Renal cortex interstitium (tissue), 11 donors: ENCODE measurements at regions not wholly inside any gene's neighbourhood (a gene's known extent, or its start where the extent isn't known, plus 50 kb on each side); places are given as distances from the start of the nearest gene placed in this dataset.

Experiments
- DNase-seq, 11 donors: peaks; one replicate each; pipeline ENCODE4 v3.0.0-alpha.2; 2013; ENCODE audit warnings: low read depth in 9 of 11, low spot score in 4 of 11; ENCODE audit errors: extremely low read depth in 1 of 11

DNA sequence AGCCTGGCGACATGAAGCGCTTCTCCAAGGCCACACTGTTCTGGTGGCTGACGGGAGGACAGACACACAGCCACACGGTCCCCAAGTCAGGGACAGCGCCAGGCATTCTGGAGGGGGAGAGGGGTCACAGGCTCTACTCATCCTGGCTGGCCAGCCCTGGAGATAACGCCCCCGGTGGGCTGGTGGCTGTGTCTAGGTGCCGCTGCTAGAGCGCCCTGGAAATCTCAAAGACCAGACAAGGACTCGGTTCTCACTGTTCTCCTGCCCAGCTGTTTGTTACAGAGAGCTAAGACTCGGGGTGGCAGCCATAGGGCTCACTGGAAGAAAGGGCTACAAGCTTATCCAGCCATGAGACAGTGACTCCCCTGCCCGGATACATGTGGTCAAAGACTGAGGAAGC, 72.0 kb downstream of the KCNF1 start:
- DNase-seq, result no peak

DNA sequence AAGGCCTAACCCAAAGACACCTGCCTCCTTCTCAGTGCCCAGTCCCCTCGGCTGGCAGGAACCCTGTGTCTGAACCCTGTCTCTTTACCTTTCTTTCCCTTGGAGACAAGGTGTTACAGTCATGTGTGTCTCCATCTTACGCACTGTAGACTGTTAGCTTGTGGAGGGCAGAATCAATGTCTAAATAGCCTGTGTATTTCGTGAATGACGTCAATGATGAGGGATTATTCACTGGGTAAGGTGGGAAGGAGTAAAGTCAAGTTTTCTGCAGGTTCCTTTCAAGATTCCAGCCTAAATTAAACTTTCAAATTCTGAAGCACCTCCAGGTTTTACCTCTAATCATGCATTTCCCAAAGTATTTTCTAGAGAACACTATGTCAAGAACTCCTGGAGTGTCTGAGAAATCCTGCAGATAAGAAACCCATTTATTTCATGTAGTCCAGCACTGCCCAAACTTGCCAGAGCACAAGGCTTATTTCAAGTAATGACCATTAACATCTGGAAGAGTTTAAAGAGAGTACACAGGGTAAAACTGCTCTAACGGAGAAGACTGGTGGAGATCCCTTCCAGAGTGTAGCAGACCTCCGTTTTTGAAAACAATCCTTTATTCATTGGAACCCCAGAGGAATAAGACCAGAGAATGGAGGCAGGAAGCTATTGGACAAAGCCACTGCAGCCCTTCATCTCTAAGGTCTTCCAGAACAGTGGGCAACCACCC, 72.8 kb downstream of the KCNF1 start:
- no peak for DNase-seq

DNA sequence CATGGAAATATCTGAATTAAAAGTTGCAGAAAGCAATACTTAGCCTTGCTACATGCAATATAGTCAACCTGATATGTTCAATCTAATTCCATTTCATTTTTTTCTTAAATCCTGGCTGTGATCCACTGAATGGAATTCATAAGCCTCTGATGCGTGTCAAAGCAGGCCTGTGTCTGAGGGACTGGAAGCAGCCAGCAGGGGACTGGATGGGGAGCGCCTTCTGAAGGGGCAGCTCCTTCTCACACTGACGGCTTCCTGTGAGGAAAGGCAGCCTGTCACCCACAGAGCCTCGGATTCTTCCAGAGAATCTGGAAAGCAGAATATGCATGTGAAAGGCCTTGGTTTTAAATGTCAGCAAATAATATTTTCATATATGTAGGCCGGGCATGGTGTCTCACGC, 73.5 kb downstream of the KCNF1 start:
- DNase-seq, result peak in 2 of 11 donors; percentile 27 to 45

DNA sequence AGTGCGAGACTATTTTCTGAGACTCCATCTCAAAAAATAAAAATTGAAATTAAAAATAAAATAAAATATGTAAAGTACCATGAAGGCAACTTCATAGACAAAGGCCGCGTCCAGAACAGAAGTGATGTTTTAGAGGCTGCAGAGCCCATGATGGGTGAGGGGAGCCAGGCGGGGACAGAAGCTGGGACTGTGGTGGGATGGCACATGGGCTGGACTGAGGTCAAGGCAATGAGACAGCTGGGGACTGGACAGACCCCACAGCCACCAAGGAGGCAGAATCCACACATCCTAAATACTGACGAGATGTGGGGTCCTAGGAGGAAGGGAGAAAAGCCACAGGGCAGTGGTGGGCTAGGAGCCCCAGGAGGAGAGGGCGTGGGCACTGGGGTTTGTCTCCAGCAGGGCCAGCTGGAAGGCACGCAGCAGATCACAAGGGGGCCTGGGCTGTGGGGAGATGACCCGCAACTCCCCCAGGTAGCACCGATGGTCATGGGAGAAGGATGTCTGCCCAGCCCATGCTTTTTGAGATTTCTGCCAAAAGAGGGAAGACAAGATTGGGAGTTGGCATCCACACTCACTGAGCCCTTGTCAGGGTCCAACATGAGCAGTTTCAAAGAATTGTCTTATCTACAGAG, 74.3 kb downstream of the KCNF1 start:
- no peak for DNase-seq

DNA sequence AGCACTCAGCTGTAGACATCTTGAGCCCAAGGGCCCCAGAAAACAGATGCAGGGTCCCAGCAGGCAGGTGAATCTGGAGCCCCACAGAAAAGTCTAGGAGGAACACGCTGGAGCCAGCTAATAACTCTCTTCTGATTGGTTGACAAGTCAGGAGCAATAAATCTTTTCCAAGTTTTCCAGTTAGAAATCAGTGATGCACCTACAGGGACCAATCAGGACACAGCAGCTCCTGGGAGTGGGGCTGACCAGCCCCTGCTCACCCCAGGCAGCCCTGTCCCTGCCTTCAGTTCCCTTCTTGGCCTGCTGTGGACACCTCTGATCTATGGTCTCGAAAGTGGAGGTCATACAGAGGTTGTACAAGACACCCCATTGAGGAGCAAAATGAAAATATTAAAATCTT, 75.7 kb downstream of the KCNF1 start:
- no peak for DNase-seq

DNA sequence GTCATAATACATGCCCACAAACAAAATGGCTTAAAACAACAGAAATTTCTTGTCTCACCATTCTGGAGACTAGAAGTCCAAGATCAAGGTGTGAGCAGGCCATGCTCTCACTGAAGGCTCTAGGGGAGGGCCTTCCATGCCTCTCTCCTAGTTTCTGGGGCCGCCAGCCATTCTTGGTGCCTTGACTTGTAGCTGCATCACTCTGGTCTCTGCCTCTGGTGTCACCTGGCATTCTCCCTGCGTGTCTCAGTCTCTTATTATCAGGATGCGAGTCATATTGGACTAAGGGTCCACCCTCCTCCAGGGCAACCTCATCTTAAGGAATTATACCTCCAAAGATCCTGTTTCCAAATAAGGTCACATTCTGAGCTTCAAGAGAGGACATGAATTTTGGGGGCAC, 76.1 kb downstream of the KCNF1 start:
- no peak for DNase-seq

DNA sequence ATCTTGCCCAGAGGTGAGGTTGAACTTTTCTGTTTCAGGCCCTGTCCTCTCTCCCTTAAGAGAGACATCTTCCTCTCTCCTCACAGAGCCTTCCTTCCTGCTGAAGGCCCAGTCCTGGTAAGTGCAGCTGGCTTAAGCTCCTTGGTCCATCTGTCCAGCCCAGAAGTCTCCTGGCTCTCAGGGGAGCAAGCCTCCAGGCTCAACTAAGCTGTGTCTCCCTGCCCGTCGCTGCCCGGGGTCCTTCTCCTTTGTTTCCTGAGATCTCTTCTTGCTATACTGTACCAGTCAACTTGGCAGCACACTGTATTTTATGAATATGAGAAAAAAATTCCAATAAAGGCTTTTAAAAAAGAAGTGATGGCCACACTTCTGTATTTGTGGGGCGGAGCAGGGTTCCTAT, 77.4 kb downstream of the KCNF1 start:
- DNase-seq, result no peak

DNA sequence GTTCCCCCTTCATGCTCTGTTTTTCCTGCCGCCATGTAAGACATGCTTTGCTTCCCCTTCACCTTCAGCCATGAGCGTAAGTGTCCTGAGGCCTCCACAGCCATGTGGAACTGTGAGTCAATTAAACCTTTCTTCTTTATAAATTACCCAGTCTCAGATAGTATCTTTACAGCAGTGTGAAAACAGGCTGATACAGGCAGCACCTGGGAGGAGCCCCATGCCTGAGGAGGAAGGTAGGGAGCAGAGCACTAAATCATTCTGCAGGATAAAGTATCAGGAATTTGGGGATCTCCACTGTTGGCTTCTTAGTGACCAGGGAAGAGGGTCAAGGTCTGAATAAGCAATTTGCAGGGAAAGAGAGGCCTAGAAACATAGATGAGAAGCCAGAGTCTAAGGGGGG, 78.0 kb downstream of the KCNF1 start:
- DNase-seq, result no peak

DNA sequence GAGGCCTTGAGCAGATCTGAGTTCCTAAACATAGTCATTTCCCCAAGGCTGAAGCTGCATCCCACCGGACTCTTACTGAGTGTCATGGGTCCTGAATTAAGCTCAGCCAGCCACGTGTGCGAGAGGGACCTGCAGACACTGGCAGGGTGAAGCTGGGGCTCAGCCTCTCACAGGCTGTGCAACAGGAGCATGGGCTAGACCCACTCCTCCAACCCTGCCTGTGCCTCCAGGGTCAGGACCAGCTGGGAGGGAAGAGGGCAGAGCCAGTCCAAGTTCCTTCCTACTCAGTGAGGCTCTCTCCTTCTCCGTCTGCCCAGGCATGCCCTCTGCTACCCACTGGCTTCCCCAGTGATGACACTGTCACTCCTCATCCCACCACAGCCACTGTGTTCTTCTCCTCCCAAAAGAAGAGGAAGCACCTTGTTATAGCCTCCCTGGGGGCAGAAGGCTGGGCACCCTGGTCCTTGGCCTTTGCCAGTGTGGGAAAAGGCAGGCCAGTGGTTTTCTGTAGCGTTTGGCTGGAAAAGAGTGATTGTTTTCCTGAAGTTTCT, 78.9 kb downstream of the KCNF1 start:
- DNase-seq, result no peak

DNA sequence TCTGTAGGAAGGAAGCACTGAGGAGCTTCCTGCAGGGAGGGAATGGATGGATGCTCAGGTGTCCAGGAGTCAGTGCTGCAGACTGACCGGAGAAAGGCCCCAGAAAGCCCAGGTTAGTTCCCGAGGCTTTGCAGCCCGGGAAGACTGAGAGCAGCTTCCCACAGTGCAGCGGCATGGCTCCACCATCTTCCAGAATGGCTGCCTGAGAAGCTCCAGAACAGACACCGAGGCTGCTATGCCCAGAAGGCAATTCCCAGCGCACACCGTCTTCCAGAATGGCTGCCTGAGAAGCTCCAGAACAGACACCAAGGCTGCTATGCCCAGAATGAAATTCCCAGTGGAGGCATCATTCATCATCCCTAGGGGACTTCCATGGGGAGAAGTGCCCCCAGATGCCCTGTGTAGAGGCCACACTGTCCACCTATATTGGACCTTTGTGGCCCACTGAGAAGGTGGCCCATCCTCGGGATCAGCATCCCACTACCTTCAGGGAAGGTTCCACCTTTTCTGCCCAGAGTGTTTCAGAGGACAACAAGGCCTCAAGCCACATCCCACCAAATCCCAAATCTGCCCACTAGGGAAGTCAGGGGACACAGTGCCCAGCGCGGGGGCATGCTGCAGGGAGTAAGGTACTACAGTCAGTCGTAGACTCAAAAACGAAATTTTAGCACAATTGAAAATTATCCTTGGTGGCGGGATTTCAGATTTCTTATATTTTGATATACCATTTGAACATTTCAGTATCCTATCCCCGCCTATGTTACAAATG, 80.5 kb downstream of the KCNF1 start:
- DNase-seq, result no peak

DNA sequence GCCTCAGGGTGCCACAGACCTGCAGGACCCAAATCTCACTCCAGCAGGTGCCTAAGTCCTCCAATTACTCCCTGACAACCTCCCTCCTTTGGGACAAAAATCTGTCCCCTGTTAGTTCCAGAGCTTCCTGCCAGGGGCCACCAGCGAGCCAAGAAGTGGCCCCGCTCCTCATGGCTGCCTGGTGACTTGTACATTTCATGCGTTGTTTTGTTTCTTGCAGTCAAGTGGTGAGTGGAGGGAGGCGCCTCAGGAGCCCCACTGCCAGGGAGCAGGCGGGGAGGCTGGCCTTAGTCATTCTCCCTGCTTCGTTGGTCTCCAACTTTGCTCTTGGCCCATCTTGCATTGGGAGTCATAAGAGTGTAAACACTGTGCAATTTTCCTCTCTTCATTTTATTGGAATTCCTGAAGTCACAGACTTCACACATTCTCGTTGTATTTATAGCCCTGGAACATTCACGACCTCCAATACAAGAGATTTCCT, 81.3 kb downstream of the KCNF1 start:
- no peak for DNase-seq

DNA sequence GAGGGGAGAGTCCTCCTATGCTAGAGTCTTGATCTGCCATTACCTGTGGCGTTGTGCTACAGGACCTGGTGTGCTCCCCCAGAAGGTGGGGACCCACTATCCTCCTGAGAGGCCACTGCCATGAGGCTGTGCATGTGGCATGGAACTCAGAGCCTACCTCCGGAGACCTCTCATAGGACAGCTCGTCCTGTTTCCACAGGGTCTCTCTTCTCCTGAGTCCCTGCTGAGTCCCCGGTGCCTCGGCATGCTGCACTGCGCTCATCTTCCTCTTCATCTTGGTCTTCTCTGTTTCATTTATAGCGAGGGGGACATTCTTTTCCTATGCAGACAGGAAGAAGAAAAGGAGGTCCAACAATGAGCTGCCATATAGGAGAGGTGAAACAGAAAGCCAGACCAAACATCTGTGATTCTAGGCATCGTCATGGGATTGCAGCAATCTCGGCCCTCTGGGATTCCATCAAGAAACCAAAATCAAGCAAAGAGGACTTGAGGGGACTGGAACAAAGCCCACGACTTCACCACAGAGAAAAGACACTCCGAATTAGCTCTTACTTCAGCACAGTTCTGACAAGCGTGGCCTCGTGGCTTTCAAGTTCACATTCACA, 83.7 kb downstream of the KCNF1 start:
- no peak for DNase-seq

DNA sequence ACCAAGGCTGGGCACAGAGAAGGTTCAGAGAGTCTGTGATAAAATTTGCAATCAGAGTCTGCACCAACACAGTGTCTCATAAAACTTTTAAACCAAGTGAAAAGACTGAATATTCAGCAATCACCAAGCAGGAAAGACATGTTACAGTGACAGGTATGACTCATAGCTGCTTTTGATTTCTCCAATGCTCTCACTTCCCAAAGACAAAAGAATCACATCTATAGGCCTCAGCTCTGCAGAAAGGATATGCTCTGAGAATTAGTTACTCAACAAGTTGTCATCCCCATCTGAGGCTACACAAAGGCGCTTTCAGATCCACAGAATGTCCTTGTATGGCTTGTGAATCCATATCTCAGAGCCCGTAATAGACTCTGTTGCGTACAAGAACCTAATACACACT, 92.5 kb downstream of the KCNF1 start:
- no peak for DNase-seq

DNA sequence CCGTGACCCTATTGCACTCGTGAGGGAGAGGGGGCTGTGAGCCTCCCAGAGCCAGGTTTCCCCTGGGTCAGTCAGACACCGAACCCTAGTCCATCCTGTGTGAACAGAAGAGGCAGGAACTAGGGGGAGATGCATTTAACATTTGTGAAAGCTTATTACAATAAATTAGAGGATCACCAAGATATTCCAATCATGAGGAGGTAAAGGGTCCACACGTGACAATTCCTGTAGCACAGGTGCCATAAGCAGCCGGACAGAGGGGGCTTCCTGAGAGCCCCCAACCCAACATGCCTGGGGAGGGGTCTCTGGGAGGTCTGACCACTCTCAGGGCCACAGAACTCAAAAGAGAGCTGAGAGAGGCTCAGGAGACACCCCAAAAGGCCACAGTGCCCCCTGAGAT, 93.3 kb downstream of the KCNF1 start:
- no peak for DNase-seq

DNA sequence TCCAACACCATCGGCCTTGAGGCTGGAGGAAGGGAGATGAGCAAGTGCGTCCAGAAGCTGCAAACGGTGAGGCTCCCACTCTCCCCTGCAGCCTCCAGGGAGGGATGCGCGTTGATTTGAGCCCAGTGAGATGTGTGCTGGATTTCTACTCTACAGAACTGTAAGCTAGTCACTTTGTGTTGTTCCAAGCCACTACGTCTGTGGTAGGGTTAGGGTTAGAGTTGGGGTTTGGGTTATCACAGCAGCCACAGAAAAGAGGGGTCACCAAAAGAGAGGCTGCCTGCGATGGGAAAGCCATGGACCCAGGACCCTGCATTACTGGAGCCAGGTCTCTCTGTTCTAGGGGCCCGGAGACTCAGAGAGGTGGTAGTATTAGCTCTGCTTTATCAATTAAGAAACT, 94.5 kb downstream of the KCNF1 start:
- DNase-seq, result no peak

DNA sequence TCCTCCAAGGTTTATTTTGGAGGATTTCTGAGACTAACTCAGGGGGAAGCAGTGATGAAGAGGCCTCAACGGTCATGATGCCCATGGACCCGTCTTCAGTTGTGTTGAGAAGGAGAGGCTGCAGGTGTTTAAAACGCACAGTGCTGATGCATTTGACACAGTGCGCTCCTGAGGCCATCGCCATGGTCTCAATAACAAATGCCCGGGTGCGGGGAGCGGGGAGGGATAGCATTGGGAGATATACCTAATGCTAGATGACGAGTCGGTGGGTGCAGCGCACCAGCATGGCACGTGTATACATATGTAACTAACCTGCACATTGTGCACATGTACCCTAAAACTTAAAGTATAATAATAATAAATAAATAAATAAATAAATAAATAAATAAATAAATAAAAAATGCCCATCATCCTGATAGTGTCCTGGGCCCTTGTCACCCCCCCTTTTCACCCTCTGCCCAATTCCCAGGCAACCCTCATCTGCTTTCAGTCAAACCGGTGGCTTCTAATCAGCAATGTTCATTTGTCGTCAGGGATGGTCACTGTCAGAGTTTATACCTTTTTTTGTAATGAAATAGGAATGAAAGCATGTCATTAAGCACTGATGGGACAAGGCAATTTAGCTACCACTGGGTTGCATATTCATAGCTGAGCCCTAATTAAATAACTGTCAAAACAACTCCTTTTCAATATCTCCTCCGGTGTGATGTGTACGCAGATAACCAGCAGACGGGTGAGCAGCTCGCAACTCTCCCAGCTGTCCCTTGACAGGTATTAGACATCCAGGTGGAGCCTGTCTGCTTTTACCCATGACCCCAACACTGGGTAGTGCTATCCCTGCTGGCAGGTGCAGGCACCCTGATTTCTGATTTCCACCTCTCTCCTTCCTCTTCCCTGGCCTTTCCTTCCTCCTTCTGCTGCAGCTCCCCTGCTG, 95.9 kb downstream of the KCNF1 start:
- DNase-seq, result no peak

DNA sequence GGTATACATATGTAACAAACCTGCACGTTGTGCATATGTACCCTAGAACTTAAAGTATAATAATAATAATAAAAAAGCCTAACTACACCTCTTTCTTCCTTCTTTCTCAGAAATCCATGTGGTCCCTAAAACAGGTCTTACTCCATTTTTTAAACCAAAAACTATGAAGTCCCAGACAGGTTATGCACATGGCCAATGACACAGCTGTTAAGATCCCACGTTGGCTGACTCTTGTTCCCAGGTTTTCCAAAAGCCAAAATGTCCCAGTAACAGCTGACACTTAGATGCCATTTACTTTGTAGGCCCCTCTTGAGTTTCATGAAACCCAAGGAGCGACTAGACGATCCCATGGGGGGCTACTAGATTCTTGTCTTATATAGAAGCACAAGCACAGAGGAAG, 97.0 kb downstream of the KCNF1 start:
- no peak for DNase-seq

DNA sequence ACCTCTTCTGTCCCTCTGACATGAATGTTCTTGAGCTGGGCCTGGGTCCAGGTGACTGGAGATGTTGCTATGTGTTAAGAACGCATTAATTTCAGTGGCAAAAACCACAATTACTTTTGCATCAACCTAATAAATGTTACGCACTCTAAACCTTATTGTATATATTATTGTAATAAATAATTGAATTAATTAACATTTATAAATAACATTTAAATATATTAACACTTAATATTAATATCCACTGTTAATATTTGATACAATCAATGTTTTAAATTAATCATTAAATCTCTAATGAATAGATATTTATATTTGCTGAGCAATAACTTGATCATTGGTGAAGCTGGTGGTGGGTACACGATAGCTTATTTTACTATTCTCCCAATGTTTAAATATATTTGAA, 97.4 kb downstream of the KCNF1 start:
- no peak for DNase-seq

DNA sequence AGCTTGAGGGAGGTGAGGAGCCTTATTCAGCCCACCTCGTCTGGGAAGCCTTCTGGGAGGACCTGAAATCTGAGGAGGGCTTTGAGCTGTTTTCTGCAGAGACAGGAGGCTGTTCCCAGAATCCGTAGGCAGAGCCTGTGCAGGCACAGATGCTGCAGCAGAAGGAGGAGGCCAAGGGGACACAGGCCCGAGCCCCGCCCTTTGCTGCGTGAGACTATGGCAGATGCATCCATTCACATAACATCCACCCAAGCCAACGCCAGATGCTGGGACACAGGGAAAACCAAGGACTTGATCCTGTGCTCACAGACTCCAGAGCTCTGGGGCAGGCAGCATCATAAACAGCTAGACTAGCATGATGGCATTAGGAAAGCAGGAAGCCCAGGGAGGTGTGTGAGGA, 98.2 kb downstream of the KCNF1 start:
- DNase-seq, result no peak
